ENCODE measurements at regions not wholly inside any gene's neighbourhood (a gene's known extent, or its start where the extent isn't known, plus 50 kb on each side); places are given as distances from the start of the nearest gene placed in this dataset.

GRCh38 chr2:8458503-8459459 lies 223.1 kb upstream of the ID2 start:
- in situ Hi-C loops (cut with HindIII; ENCODE audit: low sequenced_read_pairs), result no loop called here

DNA sequence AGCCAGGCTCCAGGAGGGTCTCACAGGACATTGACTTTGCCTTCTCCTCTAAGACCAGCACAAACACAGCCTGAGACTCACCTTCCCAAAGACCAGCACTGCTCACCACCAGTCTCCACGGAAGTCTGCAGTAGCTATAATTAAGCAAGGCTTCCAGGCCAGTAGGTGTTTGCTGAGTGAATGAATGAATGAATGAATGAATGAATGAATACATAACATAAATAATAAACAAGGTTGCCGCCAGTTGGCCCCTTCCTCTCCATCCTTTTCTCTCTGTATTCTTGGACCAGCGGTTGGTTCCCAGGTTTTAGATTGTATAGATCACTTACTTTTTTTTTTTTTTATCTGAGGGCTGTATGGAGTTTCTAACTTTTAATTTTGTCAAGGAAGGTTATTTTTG lies 222.4 kb upstream of the ID2 start:
- in situ Hi-C loops (cut with HindIII; ENCODE audit: low sequenced_read_pairs), result no loop called here

DNA sequence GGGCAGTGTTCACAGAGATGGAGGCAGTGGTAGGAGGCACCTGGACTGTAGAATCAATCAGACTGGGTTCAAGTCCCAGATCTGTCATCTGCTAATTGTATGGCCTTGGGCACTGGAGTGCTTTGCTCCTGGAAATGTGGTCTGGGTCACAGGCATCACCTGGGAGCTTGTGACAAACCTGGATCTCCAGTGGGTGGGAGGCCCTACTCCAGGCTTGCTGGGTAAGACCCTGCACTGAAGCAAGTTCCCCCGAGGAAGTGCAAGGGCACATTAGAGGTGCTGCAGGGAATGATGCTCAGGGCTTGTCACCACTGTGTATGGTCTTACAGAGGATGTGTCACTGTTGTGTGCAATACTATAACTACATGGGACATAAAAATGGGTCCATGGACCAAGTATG lies 220.5 kb upstream of the ID2 start:
- in situ Hi-C loops (cut with HindIII; ENCODE audit: low sequenced_read_pairs), result no loop called here

- in situ Hi-C loops (cut with HindIII; ENCODE audit: low sequenced_read_pairs), result no loop called here
These were observed 219.6 kb upstream of the ID2 start for GRCh38 chr2:8462280-8462679.

- in situ Hi-C loops (cut with HindIII; ENCODE audit: low sequenced_read_pairs), result no loop called here
These were observed 218.8 kb upstream of the ID2 start for GRCh38 chr2:8462899-8463648.

- in situ Hi-C loops (cut with HindIII; ENCODE audit: low sequenced_read_pairs), result no loop called here
These were observed 216.3 kb upstream of the ID2 start for GRCh38 chr2:8465560-8465959.

- in situ Hi-C loops (cut with HindIII; ENCODE audit: low sequenced_read_pairs), result no loop called here
These were observed 212.0 kb upstream of the ID2 start for GRCh38 chr2:8469709-8470493.

DNA sequence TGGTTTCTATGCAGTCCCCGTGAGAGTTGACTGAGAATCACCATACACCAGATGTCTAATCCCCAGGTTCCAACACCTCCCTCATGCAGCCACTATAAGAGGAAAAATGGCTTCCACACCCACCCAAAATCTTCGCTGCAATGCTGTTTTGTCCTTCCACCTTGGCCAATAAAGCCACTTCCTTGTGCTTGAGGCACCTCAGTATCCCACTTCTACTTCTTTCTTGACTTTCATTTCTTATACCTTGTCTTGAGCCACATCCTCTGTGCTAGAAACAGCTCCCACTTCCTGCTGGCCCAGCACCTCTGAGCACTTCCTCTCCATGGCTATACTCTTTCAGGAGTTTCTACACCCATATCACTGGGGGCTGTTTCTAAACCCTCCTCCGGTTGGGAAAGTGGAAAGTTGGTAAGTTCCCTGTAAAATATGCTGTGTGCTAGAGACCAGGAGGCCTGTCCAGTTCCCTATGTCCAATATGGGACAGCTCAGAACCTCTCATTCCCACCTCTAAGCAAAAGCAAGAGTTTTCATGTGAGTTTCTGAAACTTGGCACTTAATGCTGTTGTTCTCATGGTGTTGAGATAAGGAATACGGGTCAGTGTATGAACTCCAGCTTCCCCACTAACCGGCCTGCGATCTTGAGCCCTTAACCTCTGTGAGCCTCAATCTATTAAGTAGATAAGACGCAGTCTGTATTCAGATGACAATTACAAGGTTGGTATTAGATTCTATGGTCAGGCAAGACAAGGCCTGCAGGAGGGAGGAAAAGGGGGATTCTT lies 209.1 kb upstream of the ID2 start:
- in situ Hi-C loops (cut with HindIII; ENCODE audit: low sequenced_read_pairs), result no loop called here

GRCh38 chr2:8475349-8476031 lies 206.4 kb upstream of the ID2 start:
- in situ Hi-C loops (cut with HindIII; ENCODE audit: low sequenced_read_pairs), result no loop called here

- in situ Hi-C loops (cut with HindIII; ENCODE audit: low sequenced_read_pairs), result no loop called here
These were observed 204.0 kb upstream of the ID2 start for GRCh38 chr2:8477552-8478470.

DNA sequence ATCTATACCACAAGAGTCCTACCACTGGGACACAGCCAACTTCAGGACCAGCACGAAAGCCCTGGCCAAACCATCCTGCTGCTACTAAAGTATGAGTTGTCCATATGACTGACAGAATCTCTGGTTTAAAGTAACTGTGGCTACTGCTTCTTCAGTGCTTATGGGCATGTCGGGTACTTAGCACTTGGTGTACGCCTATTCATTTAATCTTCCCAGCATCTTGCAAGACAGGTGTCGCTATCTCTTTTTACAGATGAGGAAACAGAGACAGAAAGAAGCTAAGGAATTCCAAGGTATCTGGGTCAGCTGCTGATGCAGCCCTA lies 203.4 kb upstream of the ID2 start:
- in situ Hi-C loops (cut with HindIII; ENCODE audit: low sequenced_read_pairs), result no loop called here

GRCh38 chr2:8479298-8479697 lies 202.6 kb upstream of the ID2 start:
- in situ Hi-C loops (cut with HindIII; ENCODE audit: low sequenced_read_pairs), result no loop called here

GRCh38 chr2:8480915-8481314 lies 200.9 kb upstream of the ID2 start:
- in situ Hi-C loops (cut with HindIII; ENCODE audit: low sequenced_read_pairs), result no loop called here

- in situ Hi-C loops (cut with HindIII; ENCODE audit: low sequenced_read_pairs), result no loop called here
These were observed 200.3 kb upstream of the ID2 start for GRCh38 chr2:8481463-8482009.

DNA sequence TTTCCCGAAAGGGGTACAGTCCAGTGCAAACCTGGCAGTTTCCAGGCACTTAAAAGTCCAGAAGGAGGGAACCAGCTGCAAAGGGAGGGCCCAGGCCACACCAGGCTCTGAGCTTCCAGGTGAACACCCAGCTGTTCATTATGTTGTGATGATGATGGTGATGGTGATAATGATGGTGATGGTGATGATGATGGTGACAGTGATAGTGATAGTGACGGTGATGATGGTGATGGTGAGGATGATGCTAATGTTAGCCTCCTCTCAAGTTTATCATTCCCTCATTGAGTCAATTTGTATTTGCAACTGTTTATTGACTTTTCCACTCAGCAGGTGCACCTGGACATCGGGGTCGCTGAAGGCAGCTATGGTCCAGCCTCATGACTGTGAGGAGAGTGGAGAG lies 199.4 kb upstream of the ID2 start:
- in situ Hi-C loops (cut with HindIII; ENCODE audit: low sequenced_read_pairs), result no loop called here

GRCh38 chr2:8484502-8485283 lies 197.2 kb upstream of the ID2 start:
- in situ Hi-C loops (cut with HindIII; ENCODE audit: low sequenced_read_pairs), result no loop called here

- in situ Hi-C loops (cut with HindIII; ENCODE audit: low sequenced_read_pairs), result no loop called here
These were observed 196.1 kb upstream of the ID2 start for GRCh38 chr2:8485736-8486135.

GRCh38 chr2:8486141-8486540 lies 195.7 kb upstream of the ID2 start:
- in situ Hi-C loops (cut with HindIII; ENCODE audit: low sequenced_read_pairs), result no loop called here
